Thyroid gland (tissue), 4 donors: ENCODE measurements at regions not wholly inside any gene's neighbourhood (a gene's known extent, or its start where the extent isn't known, plus 50 kb on each side); places are given as distances from the start of the nearest gene placed in this dataset.

ENCODE experiments used
- POLR2A ChIP-seq, 2 donors: fragments of 450-650 bp; IDR thresholded peaks; one replicate each; pipeline ENCODE4 v1.6.1; 2017; ENCODE audit warnings: antibody characterized with exemption in 2 of 2, mild to moderate bottlenecking in 2 of 2, moderate library complexity in 1 of 2
- TF ChIP-seq, protein P1 (sequence below), 6 experiments: fragments of 200-600 bp in 3 of 6; fragments of 450-650 bp in 3 of 6; sonication (generic) in 3 of 6; IDR thresholded peaks; one replicate each; pipeline ENCODE4 v1.5.1; 2016 to 2019; ENCODE audit warnings: antibody characterized with exemption in 6 of 6, mild to moderate bottlenecking in 2 of 6, inconsistent platforms in 1 of 6, moderate library complexity in 1 of 6

GRCh38 chr4:100062921-100063320 lies 112.8 kb upstream of the H2AZ1 start:
- TF ChIP-seq, protein P1, sequence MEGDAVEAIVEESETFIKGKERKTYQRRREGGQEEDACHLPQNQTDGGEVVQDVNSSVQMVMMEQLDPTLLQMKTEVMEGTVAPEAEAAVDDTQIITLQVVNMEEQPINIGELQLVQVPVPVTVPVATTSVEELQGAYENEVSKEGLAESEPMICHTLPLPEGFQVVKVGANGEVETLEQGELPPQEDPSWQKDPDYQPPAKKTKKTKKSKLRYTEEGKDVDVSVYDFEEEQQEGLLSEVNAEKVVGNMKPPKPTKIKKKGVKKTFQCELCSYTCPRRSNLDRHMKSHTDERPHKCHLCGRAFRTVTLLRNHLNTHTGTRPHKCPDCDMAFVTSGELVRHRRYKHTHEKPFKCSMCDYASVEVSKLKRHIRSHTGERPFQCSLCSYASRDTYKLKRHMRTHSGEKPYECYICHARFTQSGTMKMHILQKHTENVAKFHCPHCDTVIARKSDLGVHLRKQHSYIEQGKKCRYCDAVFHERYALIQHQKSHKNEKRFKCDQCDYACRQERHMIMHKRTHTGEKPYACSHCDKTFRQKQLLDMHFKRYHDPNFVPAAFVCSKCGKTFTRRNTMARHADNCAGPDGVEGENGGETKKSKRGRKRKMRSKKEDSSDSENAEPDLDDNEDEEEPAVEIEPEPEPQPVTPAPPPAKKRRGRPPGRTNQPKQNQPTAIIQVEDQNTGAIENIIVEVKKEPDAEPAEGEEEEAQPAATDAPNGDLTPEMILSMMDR (IDR thresholded peaks at IDR 0.05): no peak
- no peak for TF ChIP-seq POLR2A (IDR thresholded peaks at IDR 0.05)
